Fibroblast of skin of abdomen (primary cell): ENCODE measurements at regions not wholly inside any gene's neighbourhood (a gene's known extent, or its start where the extent isn't known, plus 50 kb on each side); places are given as distances from the start of the nearest gene placed in this dataset.

ENCODE experiments used
- DNase-seq: peaks from one replicate; pipeline ENCODE4 v3.0.0-alpha.2; 2013

- DNase-seq, result no peak
Observed at GRCh38 chr13:107649079-107649478, 566.3 kb downstream of the LIG4 start.

GRCh38 chr13:107644136-107644535, 571.2 kb downstream of the LIG4 start:
- DNase-seq, result no peak

GRCh38 chr13:107643615-107644014, 571.7 kb downstream of the LIG4 start:
- DNase-seq, result no peak

- no peak for DNase-seq
Observed at GRCh38 chr13:107642831-107643230, 572.5 kb downstream of the LIG4 start.

- DNase-seq, result no peak
Observed at GRCh38 chr13:107641574-107641973, 573.8 kb downstream of the LIG4 start.

- no peak for DNase-seq
Observed at GRCh38 chr13:107625648-107626047, 589.7 kb downstream of the LIG4 start.

GRCh38 chr13:107617527-107617926, 597.8 kb downstream of the LIG4 start:
- no peak for DNase-seq

- no peak for DNase-seq
Observed at GRCh38 chr13:107612376-107612775, 603.0 kb downstream of the LIG4 start.

- DNase-seq, result no peak
Observed at GRCh38 chr13:107608736-107609135, 606.6 kb downstream of the LIG4 start.

- no peak for DNase-seq
Observed at GRCh38 chr13:107600971-107601370, 614.4 kb downstream of the LIG4 start.

GRCh38 chr13:107596306-107596705, 619.0 kb downstream of the LIG4 start:
- peak; percentile 11 for DNase-seq

- no peak for DNase-seq
Observed at GRCh38 chr13:107590556-107590955, 624.8 kb downstream of the LIG4 start.

GRCh38 chr13:107587681-107588080, 627.7 kb downstream of the LIG4 start:
- DNase-seq, result no peak

GRCh38 chr13:107586216-107586615, 629.1 kb downstream of the LIG4 start:
- peak; percentile 4 for DNase-seq

GRCh38 chr13:107585469-107586180, 629.7 kb downstream of the LIG4 start:
- no peak for DNase-seq

- no peak for DNase-seq
Observed at GRCh38 chr13:107582171-107582570, 633.2 kb downstream of the LIG4 start.

GRCh38 chr13:107580741-107581412, 634.5 kb downstream of the LIG4 start:
- no peak for DNase-seq

- DNase-seq, result no peak
Observed at GRCh38 chr13:107576430-107576829, 638.9 kb downstream of the LIG4 start.

- no peak for DNase-seq
Observed at GRCh38 chr13:107574517-107575210, 640.7 kb downstream of the LIG4 start.

GRCh38 chr13:107573184-107573583, 642.2 kb downstream of the LIG4 start:
- no peak for DNase-seq

GRCh38 chr13:107572156-107572555, 643.2 kb downstream of the LIG4 start:
- DNase-seq, result no peak

GRCh38 chr13:107568181-107568580, 647.2 kb downstream of the LIG4 start:
- DNase-seq, result no peak

GRCh38 chr13:107563099-107563925, 652.0 kb downstream of the LIG4 start:
- no peak for DNase-seq
